HG03354 (cell line): ENCODE measurements at regions not wholly inside any gene's neighbourhood (a gene's known extent, or its start where the extent isn't known, plus 50 kb on each side); places are given as distances from the start of the nearest gene placed in this dataset.

Source experiments
- ATAC-seq: cut with Tn5 transposase; IDR thresholded peaks from one replicate; pipeline ENCODE4 v1.9.1; 2021; ENCODE audit warnings: mild to moderate bottlenecking; ENCODE audit not compliant: unreplicated experiment, poor library complexity, severe bottlenecking

- peak; percentile 83 for ATAC-seq
These were observed 106.8 kb downstream of the SEMA6D start for GRCh38 chr15:47824147-47824546.

- ATAC-seq, result no peak
These were observed 112.4 kb downstream of the SEMA6D start for GRCh38 chr15:47829667-47830066.

GRCh38 chr15:47834093-47834492 lies 116.8 kb downstream of the SEMA6D start:
- ATAC-seq, result no peak

GRCh38 chr15:47839233-47839825 lies 122.0 kb downstream of the SEMA6D start:
- ATAC-seq, result no peak

GRCh38 chr15:47843124-47843663 lies 125.9 kb downstream of the SEMA6D start:
- ATAC-seq, result no peak

GRCh38 chr15:47844437-47844836 lies 127.1 kb downstream of the SEMA6D start:
- no peak for ATAC-seq

GRCh38 chr15:47846128-47846868 lies 129.0 kb downstream of the SEMA6D start:
- ATAC-seq, result no peak

- ATAC-seq, result no peak
These were observed 129.6 kb downstream of the SEMA6D start for GRCh38 chr15:47846876-47847275.

GRCh38 chr15:47856071-47856470 lies 138.8 kb downstream of the SEMA6D start:
- no peak for ATAC-seq

- ATAC-seq, result no peak
These were observed 139.9 kb downstream of the SEMA6D start for GRCh38 chr15:47857014-47857775.

GRCh38 chr15:47857776-47858167 lies 140.5 kb downstream of the SEMA6D start:
- no peak for ATAC-seq

GRCh38 chr15:47861111-47861903 lies 144.0 kb downstream of the SEMA6D start:
- no peak for ATAC-seq

- peak; percentile 82 for ATAC-seq
These were observed 145.1 kb downstream of the SEMA6D start for GRCh38 chr15:47862402-47862801.

GRCh38 chr15:47866446-47866845 lies 149.1 kb downstream of the SEMA6D start:
- ATAC-seq, result no peak

GRCh38 chr15:47870300-47870955 lies 153.1 kb downstream of the SEMA6D start:
- ATAC-seq, result no peak

GRCh38 chr15:47870956-47871625 lies 153.8 kb downstream of the SEMA6D start:
- ATAC-seq, result no peak

GRCh38 chr15:47872208-47872607 lies 154.9 kb downstream of the SEMA6D start:
- no peak for ATAC-seq

- no peak for ATAC-seq
These were observed 155.6 kb downstream of the SEMA6D start for GRCh38 chr15:47872869-47873432.
